Left lung (tissue), 4 donors: ENCODE measurements at regions not wholly inside any gene's neighbourhood (a gene's known extent, or its start where the extent isn't known, plus 50 kb on each side); places are given as distances from the start of the nearest gene placed in this dataset.
A peak's percentile ranks its signal among the peaks of the same experiment; 100 is the strongest.

Experiments used
- ATAC-seq: fragments of 200-7000 bp; cut with Tn5 transposase; one replicate; pipeline ENCODE4 v1.9.1; 2020; ENCODE audit warnings: moderate library complexity
- DNase-seq, 4 donors: peaks; one replicate each; pipeline ENCODE4 v3.0.0-alpha.2; 2013 to 2020
- H3K27ac ChIP-seq, 2 donors: fragments of 200-600 bp; sonication (generic) in 1 of 2; one replicate each; pipeline versions ENCODE4 v1.5.0 to v1.8.0; 2020 to 2021
- H3K27me3 ChIP-seq, 2 donors: fragments of 200-600 bp; sonication (generic) in 1 of 2; one replicate each; pipeline versions ENCODE4 v1.5.0 to v1.8.0; 2020 to 2021
- H3K36me3 ChIP-seq, 2 donors: fragments of 200-600 bp; sonication (generic) in 1 of 2; one replicate each; pipeline versions ENCODE4 v1.5.0 to v1.8.0; 2020 to 2021
- H3K4me1 ChIP-seq, 2 donors: fragments of 200-600 bp; one replicate each; pipeline ENCODE4 v1.8.0; 2021
- H3K4me3 ChIP-seq, 2 donors: fragments of 200-600 bp; sonication (generic) in 1 of 2; one replicate each; pipeline versions ENCODE4 v1.5.0 to v1.8.0; 2020 to 2021; ENCODE audit warnings: mild to moderate bottlenecking in 1 of 2
- H3K9me3 ChIP-seq, 2 donors: fragments of 200-600 bp; sonication (generic) in 1 of 2; one replicate each; pipeline versions ENCODE4 v1.5.0 to v1.8.0; 2020 to 2021
- CTCF ChIP-seq, 2 donors: fragments of 200-600 bp; sonication (generic) in 1 of 2; IDR thresholded peaks; one replicate each; pipeline versions ENCODE4 v1.5.0 to v1.8.0; 2021; ENCODE audit warnings: antibody characterized with exemption in 2 of 2
- intact Hi-C, 2 donors: fragments of 100-400 bp; cut with DNase I; formaldehyde crosslinking; loops; one replicate each; pipeline versions ENCODE4 v1.11.2 to v1.14.2; 2022
- donor health status: DM: no; HTN: yes; CAD: no.
- donor health status: DM: no; HTN: no; CAD: no.

DNA sequence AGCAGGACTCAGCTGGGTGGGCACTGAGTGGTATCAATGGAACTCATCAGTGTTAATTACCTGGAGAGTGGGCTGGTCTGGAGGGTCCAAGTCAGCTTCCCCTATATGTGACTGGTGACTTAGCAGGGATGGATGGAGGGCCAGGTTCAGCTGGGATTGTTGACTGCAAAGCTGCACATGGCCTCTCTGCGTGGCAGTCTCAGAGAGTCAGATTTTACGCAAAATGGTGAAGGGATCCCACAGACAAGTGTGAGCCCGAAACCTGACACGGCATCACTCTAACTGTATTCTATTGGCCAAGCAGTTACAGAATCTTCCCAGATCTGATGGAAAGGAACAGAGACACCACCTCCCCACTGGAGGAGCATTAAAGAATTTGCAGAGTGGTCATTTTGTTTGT, 716.0 kb upstream of the TBX3 start:
- H3K4me1 ChIP-seq: no peaks in the 10 kb centered on the region
- TF ChIP-seq CTCF (IDR thresholded peaks at IDR 0.05): no peak
- H3K9me3 ChIP-seq: peaks cover 0 to 6% of the 10 kb centered on the region in 2 donors
- no peak overlapping the region for H3K4me3 ChIP-seq
- H3K27me3 ChIP-seq: no peaks in the 10 kb centered on the region
- intact Hi-C loops: no loop called here
- DNase-seq (no peak), ATAC-seq (no peak)
- H3K36me3 ChIP-seq: no peaks in the 10 kb centered on the region
- H3K27ac ChIP-seq: no peak overlapping the region

DNA sequence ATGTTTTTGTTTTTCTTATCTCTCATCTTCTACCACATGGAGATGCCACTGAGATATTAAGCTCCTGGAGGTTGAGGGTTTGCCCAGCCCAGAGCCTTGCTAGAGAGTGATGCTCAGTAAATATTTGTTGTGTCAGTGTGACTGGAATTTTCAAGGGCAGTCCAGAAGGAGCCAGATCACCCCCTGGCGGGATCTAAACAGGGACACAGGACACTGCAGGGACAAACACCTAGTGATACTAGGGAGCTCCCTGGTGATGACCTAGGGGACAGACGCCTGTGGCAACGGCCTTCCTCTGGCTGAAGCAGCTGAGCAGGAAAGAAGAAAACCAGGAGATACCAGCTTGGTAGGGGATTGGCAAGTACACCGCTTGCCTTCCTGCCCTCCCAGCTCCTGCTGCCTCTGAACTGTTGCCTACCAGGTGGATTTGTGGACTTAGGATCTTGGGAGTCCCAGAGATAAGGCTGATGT, 714.4 kb upstream of the TBX3 start:
- H3K9me3 ChIP-seq: peaks cover 0 to 6% of the 10 kb centered on the region in 2 donors
- no peaks in the 10 kb centered on the region for H3K36me3 ChIP-seq
- no peak for ATAC-seq
- no peak overlapping the region for H3K4me3 ChIP-seq
- H3K27ac ChIP-seq: no peak overlapping the region
- no peak for DNase-seq
- no peaks in the 10 kb centered on the region for H3K4me1 ChIP-seq
- no peak for TF ChIP-seq CTCF (IDR thresholded peaks at IDR 0.05)
- intact Hi-C loops: no loop called here
- no peaks in the 10 kb centered on the region for H3K27me3 ChIP-seq

DNA sequence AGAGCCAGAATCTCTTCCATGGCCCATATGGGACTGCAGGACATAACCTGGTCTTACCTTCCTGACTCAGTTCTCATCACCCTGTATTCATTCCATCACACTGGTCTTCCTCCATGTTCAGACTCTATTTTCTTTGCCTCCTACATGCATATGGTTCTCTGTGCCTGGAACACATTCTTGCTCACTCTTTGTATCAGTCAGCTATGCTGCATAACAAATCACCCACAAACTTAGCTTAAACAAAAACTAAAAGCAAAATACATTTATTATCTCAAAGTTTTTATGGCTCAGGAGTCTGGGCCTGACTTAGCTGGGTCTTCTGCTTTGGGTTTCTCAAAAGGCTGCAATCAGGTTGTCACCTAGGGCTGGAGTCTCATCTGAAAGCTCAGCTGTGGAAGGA, 712.6 kb upstream of the TBX3 start:
- H3K4me1 ChIP-seq: no peaks in the 10 kb centered on the region
- no peak for TF ChIP-seq CTCF (IDR thresholded peaks at IDR 0.05)
- H3K4me3 ChIP-seq: no peak overlapping the region
- H3K27me3 ChIP-seq: no peaks in the 10 kb centered on the region
- DNase-seq (no peak), ATAC-seq (no peak)
- no peaks in the 10 kb centered on the region for H3K36me3 ChIP-seq
- intact Hi-C loops: no loop called here
- H3K9me3 ChIP-seq: peaks cover 0 to 6% of the 10 kb centered on the region in 2 donors
- H3K27ac ChIP-seq: no peak overlapping the region

DNA sequence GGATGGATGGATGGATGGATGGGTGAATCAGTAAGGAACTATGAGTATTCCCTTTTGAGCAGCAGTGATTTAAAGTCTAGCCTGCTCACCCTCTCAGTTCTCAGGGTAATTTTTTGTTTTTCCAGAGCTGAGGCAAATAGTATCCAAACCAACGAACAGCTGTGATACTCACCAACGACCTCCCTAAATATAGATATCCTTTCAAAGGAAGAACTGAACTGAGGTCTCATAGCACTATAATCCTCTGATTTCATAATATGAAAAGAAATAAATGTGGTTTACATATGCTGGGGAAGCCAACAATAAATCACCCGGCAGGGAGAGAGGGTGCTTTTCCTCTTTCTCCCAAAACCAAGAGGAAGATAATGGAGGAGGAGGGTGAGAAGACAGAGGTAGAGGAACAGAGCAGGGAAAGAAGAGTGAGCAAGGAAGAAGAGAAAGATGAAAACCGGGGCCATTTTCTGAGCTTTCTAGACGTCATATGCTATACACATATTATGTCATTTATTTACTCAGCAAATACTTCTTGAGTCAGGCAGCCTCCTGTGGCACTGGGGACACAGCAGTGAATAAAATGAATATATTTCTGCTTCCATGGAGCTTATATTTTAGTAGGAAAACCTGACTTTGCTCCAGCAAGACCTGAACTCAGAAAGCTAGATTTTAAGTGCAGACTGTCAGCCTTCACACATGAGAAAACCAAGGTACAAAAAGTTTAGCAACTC, 710.7 kb upstream of the TBX3 start:
- no peaks in the 10 kb centered on the region for H3K4me1 ChIP-seq
- DNase-seq: no peak
- TF ChIP-seq CTCF (IDR thresholded peaks at IDR 0.05): no peak
- peaks cover 0 to 6% of the 10 kb centered on the region in 2 donors for H3K9me3 ChIP-seq
- H3K4me3 ChIP-seq: no peak overlapping the region
- intact Hi-C loops: no loop called here
- no peaks in the 10 kb centered on the region for H3K36me3 ChIP-seq
- no peak overlapping the region for H3K27ac ChIP-seq
- no peaks in the 10 kb centered on the region for H3K27me3 ChIP-seq
- peak; percentile 33 for ATAC-seq

- Histone ChIP-seq H3K4me3 (no peak overlapping the region), H3K4me1 (no peaks in the 10 kb centered on the region), H3K27ac (no peak overlapping the region), H3K36me3 (no peaks in the 10 kb centered on the region), H3K9me3 (no peaks in the 10 kb centered on the region), H3K27me3 (no peaks in the 10 kb centered on the region)
- ATAC-seq (no peak), DNase-seq (no peak)
- intact Hi-C loops: no loop called here
- no peak for TF ChIP-seq CTCF (IDR thresholded peaks at IDR 0.05)
Observed at GRCh38 chr12:115388139-115388538, 704.2 kb upstream of the TBX3 start.
